Stimulated activated CD8-positive, alpha-beta memory T cell treated with anti-CD3 and anti-CD28 coated beads, Interleukin-4, amount 100 ng/mL, for 1 hour (primary cell): ENCODE measurements at regions not wholly inside any gene's neighbourhood (a gene's known extent, or its start where the extent isn't known, plus 50 kb on each side); places are given as distances from the start of the nearest gene placed in this dataset.
"Not testable (repeated sequence)": the region's sequence is repeated elsewhere in the genome, so short reads cannot be mapped to it uniquely, and the experiment has no call there.

Source experiments
- DNase-seq, 2 donors: peaks; one replicate each; pipeline ENCODE4 v3.0.0-alpha.2; 2020; ENCODE audit warnings: low read depth in 2 of 2, low spot score in 1 of 2

GRCh38 chr2:173467751-173468150 is 113.1 kb downstream of the CDCA7 start:
- no peak for DNase-seq

GRCh38 chr2:173468266-173468793 is 113.7 kb downstream of the CDCA7 start:
- DNase-seq: no peak

- no peak for DNase-seq
These were observed 117.4 kb downstream of the CDCA7 start for GRCh38 chr2:173472112-173472511.

- no peak for DNase-seq
These were observed 128.5 kb downstream of the CDCA7 start for GRCh38 chr2:173483137-173483536.

GRCh38 chr2:173488861-173489260 is 134.2 kb downstream of the CDCA7 start:
- no peak for DNase-seq

GRCh38 chr2:173491418-173491817 is 136.7 kb downstream of the CDCA7 start:
- no peak for DNase-seq

GRCh38 chr2:173493874-173494273 is 139.2 kb downstream of the CDCA7 start:
- DNase-seq: no peak

- DNase-seq: no peak
These were observed 142.1 kb downstream of the CDCA7 start for GRCh38 chr2:173496746-173497145.

GRCh38 chr2:173500953-173501352 is 146.3 kb downstream of the CDCA7 start:
- DNase-seq: no peak

GRCh38 chr2:173502296-173502695 is 147.6 kb downstream of the CDCA7 start:
- no peak for DNase-seq

GRCh38 chr2:173511357-173511756 is 156.7 kb downstream of the CDCA7 start:
- no peak for DNase-seq

- DNase-seq: no peak
These were observed 157.3 kb downstream of the CDCA7 start for GRCh38 chr2:173511942-173512341.

GRCh38 chr2:173513107-173513727 is 158.5 kb downstream of the CDCA7 start:
- DNase-seq: no peak

GRCh38 chr2:173520918-173521317 is 166.2 kb downstream of the CDCA7 start:
- no peak for DNase-seq

GRCh38 chr2:173521450-173522192 is 166.9 kb downstream of the CDCA7 start:
- no peak for DNase-seq

GRCh38 chr2:173523497-173523896 is 168.8 kb downstream of the CDCA7 start:
- DNase-seq: no peak

GRCh38 chr2:173524256-173524955 is 169.7 kb downstream of the CDCA7 start:
- no peak for DNase-seq

GRCh38 chr2:173532732-173533531 is 178.3 kb downstream of the CDCA7 start:
- not testable (repeated sequence) for DNase-seq

- no peak for DNase-seq
These were observed 183.0 kb downstream of the CDCA7 start for GRCh38 chr2:173537694-173538093.

GRCh38 chr2:173539615-173540014 is 184.9 kb downstream of the CDCA7 start:
- DNase-seq: no peak
